ENCODE measurements at regions not wholly inside any gene's neighbourhood (a gene's known extent, or its start where the extent isn't known, plus 50 kb on each side); places are given as distances from the start of the nearest gene placed in this dataset.
A peak's percentile ranks its signal among the peaks of the same experiment; 100 is the strongest.
"Not testable (repeated sequence)": the region's sequence is repeated elsewhere in the genome, so short reads cannot be mapped to it uniquely, and the experiment has no call there.

DNA sequence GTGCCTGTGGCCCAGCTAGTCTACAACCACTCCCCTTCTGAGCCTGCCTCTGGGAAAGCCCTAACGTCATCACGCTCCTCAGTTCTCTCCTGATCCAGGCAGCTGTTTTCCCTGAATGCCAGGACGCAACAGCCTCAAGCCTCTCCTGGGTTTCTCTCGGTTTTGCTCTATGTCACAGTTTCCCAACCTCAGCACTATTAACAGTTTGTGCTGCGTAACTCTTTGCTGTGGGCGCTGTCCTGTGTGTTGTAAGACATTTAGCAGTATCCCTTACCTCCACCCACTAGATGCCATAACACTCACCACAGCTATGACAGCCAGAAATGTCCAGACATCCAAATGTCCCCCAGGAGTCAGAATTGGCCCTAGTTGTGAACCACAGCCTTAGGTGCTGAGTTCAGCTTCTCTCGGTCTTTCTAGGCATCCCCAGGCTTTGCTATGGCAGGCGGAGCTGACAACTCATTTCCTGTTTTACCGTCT is 226.3 kb upstream of the NPVF start:
- DNase-seq (ENCODE audit: low read depth): no peak

DNA sequence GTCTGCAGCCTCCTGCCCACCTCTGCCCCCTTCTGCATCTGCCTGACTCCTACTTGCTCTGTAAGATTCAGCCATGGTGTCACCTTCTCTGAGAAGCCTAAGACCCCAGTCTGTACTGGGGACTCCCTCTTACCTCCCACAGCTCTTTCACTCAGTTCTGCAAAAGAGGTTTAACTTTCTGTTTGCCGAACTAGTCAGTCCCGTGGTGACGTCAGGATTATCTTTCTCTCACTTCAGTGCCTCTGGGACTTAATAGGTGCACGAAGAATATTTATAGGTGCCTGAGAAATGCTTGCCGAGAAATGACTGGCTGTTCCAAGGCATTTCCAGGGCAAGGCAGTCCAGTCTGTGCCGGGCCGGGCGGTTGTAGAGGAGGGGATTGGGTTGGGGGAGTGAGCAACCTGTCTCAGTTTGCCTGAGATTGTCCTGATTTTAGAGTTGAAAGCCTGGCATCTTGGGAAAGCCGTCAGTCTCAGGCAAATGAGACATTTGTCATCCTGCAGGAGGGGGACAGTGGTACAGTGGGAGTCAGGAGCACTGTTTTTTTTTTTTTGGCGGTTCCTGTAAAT is 227.5 kb upstream of the NPVF start:
- DNase-seq (ENCODE audit: low read depth): no peak

- DNase-seq (ENCODE audit: low read depth): no peak
These were observed 228.3 kb upstream of the NPVF start for GRCh38 chr7:25456467-25457171.

GRCh38 chr7:25459057-25459456 is 230.8 kb upstream of the NPVF start:
- no peak for DNase-seq (ENCODE audit: low read depth)

GRCh38 chr7:25460433-25460832 is 232.1 kb upstream of the NPVF start:
- DNase-seq (ENCODE audit: low read depth): no peak

GRCh38 chr7:25469669-25470068 is 241.4 kb upstream of the NPVF start:
- no peak for DNase-seq (ENCODE audit: low read depth)

GRCh38 chr7:25476863-25477499 is 248.7 kb upstream of the NPVF start:
- no peak for DNase-seq (ENCODE audit: low read depth)

- not testable (repeated sequence) for DNase-seq (ENCODE audit: low read depth)
These were observed 249.9 kb upstream of the NPVF start for GRCh38 chr7:25478221-25478620.

GRCh38 chr7:25478925-25479324 is 250.6 kb upstream of the NPVF start:
- DNase-seq (ENCODE audit: low read depth): no peak

- peak; percentile 8 for DNase-seq (ENCODE audit: low read depth)
These were observed 253.6 kb upstream of the NPVF start for GRCh38 chr7:25481891-25482290.

DNA sequence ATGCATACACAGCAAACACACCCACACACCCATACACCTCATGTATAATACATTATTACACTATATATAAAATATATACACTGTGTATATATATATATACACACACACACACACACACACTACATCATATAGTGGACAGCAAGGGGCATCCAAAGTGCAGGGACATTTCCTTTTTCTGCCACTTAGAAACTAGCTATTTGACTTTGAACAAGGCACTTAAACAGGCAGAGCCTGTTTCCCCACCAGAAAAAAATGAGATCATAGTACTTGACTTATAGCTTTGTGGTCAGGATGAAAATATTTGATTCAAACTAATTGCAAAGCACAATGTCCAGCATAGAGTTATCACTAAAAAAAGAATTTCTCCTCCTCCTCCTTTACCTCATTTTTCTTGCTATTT is 254.3 kb upstream of the NPVF start:
- DNase-seq (ENCODE audit: low read depth): no peak

DNA sequence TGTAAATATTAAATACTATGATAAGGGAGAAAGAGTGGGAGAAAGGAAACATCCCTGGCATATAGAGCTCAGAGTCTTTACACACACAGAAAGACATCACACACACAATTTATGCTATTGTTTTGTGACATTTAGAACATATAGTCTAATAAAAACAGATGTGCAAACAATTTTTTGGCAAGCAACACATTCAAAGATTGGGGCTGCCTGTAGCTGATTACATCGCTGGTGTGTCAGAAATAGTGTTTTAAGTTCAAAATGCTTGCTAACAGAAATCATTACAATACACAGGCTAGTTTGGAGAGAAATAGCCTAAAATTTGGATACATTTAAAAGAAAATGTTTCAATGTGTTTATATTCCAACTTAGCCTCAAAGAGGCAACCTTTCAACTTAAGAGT is 256.7 kb upstream of the NPVF start:
- DNase-seq (ENCODE audit: low read depth): no peak

- no peak for DNase-seq (ENCODE audit: low read depth)
These were observed 258.4 kb upstream of the NPVF start for GRCh38 chr7:25486656-25487055.

DNA sequence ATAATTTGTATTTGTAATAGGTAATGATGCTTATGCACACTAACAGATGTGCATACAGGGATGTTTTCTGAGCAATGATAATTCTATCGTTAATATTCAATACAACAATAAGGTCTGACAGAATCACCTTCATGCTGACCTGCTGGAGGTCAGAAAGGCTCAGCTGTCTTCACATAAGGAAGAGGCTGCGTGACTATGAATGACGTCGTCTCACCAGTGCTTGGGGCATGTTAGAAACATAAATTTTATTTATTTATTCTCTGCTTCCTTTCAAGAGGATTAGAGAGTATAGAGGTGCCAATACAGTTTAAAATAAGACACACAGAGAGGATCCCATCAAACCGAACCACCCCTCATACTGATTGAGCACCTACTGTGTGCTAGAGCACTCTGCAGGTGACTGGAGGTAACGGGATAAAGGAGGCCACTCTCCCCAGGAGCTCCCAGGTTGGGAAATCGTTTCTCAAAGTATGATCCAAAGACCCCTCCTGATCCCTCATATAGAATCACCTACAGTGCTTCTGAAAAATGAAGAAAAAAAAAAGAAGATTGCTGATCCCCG is 265.6 kb upstream of the NPVF start:
- no peak for DNase-seq (ENCODE audit: low read depth)

GRCh38 chr7:25494896-25495295 is 266.6 kb upstream of the NPVF start:
- no peak for DNase-seq (ENCODE audit: low read depth)

DNA sequence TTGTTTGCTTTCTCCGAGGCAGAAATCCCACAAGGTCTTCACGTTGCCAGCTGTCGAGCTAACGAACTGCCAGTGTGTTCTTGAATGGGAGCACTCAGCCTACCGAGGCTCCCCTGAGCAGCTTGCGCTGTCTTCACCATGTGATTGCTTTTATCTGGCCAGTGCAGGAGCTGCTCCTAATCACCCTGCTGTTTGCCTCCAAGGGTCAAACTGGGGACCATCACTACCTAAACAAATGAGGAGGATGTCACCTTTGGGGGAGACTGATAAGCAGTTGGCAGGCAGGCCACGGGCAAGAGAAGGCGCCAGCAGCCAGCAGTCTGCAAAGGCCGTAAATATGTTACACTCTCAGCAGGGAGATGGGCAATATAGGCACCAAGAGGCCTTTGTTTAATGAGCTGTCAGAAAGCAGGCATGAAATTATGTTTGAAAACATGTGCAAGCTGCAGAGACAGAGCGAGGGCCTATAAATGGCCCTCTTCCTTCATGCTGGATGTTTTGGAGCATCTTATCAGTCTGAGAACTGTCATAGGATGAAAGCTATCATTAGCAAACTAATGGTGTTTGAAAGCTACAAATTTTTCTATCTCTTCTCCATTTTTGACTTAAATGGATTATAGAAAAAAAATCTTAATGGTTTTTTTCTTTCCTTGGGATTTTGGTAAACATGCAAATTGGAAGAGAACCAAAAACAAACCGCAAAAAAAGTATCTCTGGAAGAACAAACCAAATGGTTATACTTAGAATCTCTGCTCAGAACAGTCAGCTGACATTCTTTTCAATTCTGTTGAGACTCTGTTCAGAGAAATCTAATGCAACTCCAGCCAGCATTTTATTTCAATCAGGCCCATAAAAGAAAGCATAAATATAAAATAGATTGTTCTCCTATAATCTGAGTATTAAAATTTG is 267.3 kb upstream of the NPVF start:
- DNase-seq (ENCODE audit: low read depth): no peak

GRCh38 chr7:25496476-25497368 is 268.4 kb upstream of the NPVF start:
- no peak for DNase-seq (ENCODE audit: low read depth)

DNA sequence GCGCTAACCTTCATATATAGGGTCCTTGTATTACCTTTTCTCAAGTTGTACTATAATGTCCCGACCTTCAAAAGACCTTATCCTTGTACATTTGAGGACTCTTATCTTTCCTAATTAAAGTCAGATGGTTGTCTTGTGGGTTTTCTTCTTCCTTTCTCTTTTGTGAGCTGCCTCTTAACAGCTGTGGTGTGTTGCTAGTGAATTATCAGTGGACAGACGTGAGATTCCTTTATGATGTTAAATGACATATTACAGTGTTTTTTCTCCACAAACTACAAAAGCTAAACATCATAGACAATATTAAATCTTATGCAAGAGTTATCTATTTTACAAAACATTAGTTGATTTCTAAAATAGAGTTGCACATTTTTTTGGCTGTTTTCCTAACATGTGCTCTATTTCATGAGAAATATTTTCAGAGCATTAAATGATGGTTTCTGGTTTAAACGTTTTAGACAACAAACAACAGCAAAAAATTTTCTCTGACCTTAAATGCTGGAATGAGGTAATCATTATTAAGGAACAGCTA is 272.2 kb upstream of the NPVF start:
- no peak for DNase-seq (ENCODE audit: low read depth)

- no peak for DNase-seq (ENCODE audit: low read depth)
These were observed 275.0 kb upstream of the NPVF start for GRCh38 chr7:25503306-25503705.

- DNase-seq (ENCODE audit: low read depth): no peak
These were observed 283.9 kb upstream of the NPVF start for GRCh38 chr7:25512061-25512687.

Measured in fibroblast of gingiva (primary cell).